WERI-Rb-1 (cell line): ENCODE measurements at regions not wholly inside any gene's neighbourhood (a gene's known extent, or its start where the extent isn't known, plus 50 kb on each side); places are given as distances from the start of the nearest gene placed in this dataset.

Experiments
- DNase-seq: peaks from one replicate; pipeline ENCODE4 v3.0.0-alpha.2; 2020
- H3K27ac ChIP-seq: fragments of 250-450 bp; sonication (Bioruptor Pico); 2 replicates; pipeline ENCODE4 v1.5.1; 2020; ENCODE audit warnings: mild to moderate bottlenecking, moderate library complexity
- H3K27me3 ChIP-seq: fragments of 250-450 bp; sonication (Bioruptor Pico); 2 replicates; pipeline ENCODE4 v1.5.1; 2021; ENCODE audit warnings: mild to moderate bottlenecking, low read depth, moderate library complexity; ENCODE audit not compliant: insufficient read depth, severe bottlenecking
- H3K36me3 ChIP-seq: fragments of 250-450 bp; sonication (Bioruptor Pico); 2 replicates; pipeline ENCODE4 v1.5.1; 2020; ENCODE audit warnings: mild to moderate bottlenecking, moderate library complexity
- H3K4me3 ChIP-seq: 2 replicates; pipeline ENCODE4 v1.5.1; 2011; ENCODE audit warnings: low read depth, mild to moderate bottlenecking, control low read depth, low read length
- H3K9me3 ChIP-seq: fragments of 250-450 bp; sonication (Bioruptor Pico); 2 replicates; pipeline ENCODE4 v1.5.1; 2021; ENCODE audit warnings: mild to moderate bottlenecking, moderate library complexity; ENCODE audit not compliant: severe bottlenecking
- TF ChIP-seq, protein P1 (sequence below): IDR thresholded peaks from 2 replicates; pipeline ENCODE4 v1.5.1; 2011; ENCODE audit warnings: low read depth, mild to moderate bottlenecking, control low read depth, inconsistent platforms, low read length

DNA sequence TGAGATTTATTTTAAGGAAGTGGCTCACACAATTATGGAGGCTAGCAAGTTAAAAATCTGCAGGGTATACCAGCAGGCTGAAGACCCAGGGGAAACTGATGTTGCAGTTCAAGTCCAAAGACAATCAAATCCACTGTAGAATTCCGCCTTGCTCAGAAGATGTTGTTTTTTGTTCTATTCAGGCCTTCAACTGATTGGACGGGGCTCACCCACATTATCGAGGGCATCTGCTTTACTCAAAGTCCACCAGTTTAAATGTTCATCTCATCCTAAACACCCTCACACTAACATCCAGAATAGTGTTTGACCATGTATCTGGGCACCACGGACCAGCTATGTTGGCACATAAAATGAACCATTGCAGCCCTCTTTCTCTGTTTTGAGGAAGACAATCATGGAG lies 211.2 kb upstream of the GPR26 start:
- Histone ChIP-seq H3K36me3 (no peaks in the 10 kb centered on the region), H3K4me3 (no peak overlapping the region), H3K27ac (no peak overlapping the region), H3K27me3 (no peaks in the 10 kb centered on the region), H3K9me3 (no peaks in the 10 kb centered on the region)
- TF ChIP-seq, protein P1, sequence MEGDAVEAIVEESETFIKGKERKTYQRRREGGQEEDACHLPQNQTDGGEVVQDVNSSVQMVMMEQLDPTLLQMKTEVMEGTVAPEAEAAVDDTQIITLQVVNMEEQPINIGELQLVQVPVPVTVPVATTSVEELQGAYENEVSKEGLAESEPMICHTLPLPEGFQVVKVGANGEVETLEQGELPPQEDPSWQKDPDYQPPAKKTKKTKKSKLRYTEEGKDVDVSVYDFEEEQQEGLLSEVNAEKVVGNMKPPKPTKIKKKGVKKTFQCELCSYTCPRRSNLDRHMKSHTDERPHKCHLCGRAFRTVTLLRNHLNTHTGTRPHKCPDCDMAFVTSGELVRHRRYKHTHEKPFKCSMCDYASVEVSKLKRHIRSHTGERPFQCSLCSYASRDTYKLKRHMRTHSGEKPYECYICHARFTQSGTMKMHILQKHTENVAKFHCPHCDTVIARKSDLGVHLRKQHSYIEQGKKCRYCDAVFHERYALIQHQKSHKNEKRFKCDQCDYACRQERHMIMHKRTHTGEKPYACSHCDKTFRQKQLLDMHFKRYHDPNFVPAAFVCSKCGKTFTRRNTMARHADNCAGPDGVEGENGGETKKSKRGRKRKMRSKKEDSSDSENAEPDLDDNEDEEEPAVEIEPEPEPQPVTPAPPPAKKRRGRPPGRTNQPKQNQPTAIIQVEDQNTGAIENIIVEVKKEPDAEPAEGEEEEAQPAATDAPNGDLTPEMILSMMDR = no peak
- no peak for DNase-seq

DNA sequence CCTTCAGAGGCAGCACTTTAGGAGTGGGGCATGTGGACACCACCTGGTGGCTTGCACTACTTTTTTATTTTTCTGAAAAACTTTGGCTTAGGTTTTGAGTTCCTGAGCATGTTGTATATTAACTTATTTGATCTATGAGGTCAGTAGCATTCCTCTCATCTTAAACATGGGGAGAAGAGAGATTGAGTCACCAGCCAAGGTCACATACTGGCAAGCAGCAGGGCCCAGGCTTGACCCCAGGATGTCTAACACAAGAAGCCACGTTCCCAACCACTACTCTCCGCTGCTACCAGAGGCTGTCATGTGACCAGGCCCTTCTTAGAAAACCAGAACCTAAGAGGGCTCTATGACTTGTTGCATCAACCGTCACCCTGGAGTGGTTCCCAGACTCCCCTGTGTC lies 210.3 kb upstream of the GPR26 start:
- TF ChIP-seq, protein P1 = no peak

DNA sequence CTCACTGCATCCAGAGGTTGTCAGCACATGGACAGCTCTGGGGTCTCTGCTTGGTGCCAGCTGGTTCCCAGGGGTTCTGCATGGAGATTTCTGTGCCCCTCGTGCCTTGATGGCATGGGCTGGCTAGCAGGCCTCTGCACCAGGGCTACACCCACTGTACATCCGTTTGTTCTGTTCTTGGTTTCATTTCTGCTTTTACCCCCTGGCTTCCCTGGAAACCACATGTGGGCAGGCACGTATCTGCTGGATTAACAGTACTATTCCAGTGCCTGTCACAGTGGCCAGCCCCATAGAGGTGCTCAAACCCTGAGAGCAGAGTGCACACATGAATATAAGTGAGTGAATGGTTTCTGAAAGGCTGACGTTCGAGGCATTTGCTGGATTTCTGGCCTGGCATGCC lies 207.2 kb upstream of the GPR26 start:
- H3K27ac ChIP-seq = no peak overlapping the region
- DNase-seq = no peak

More for the DNA sequence above, 210.3 kb upstream of the GPR26 start:
- DNase-seq = no peak
- Histone ChIP-seq H3K27me3 (no peaks in the 10 kb centered on the region), H3K4me3 (no peak overlapping the region), H3K36me3 (no peaks in the 10 kb centered on the region), H3K9me3 (no peaks in the 10 kb centered on the region), H3K27ac (no peak overlapping the region)

DNA sequence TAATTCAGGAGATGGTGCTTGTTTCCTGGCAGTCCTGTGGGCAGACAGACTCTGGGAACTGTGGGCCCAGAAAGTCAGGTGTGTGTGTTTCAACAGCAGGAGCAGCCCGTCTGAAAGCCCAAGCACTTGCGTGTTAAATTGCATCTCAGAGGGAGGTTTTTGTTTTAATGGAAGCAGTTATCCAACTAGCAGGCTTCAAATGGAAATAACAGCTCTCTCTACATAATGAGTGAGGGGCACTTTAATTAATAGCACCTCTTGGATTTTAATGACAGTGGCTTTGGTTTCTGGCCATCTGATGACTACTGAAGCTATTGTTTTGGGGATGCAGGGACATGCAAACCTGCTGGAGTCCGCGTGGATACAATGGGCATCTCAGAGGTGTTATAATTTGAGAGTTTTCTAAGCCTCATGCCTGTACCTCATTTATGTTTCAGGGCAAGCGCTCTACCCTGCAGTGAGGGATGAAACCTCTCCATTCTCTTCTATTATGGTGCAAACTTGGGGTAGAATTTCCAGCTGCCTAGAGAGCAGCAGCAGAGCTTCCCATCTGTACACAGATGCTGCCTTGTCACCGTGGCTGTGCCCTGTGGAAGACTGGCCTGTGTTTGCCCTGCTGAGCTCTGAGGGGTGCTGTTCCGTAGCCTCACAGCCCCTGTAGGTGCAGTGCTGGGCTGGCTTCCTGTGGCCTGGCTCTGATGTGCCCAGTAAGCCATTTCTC lies 206.6 kb upstream of the GPR26 start:
- DNase-seq = no peak
- Histone ChIP-seq H3K4me3 (no peak overlapping the region), H3K27ac (no peak overlapping the region), H3K9me3 (no peaks in the 10 kb centered on the region), H3K27me3 (no peaks in the 10 kb centered on the region), H3K36me3 (no peaks in the 10 kb centered on the region)
- TF ChIP-seq, protein P1 = no peak

More for the DNA sequence above, 207.2 kb upstream of the GPR26 start:
- Histone ChIP-seq H3K36me3 (no peaks in the 10 kb centered on the region), H3K27me3 (no peaks in the 10 kb centered on the region), H3K9me3 (no peaks in the 10 kb centered on the region), H3K4me3 (no peak overlapping the region)
- TF ChIP-seq, protein P1 = no peak

DNA sequence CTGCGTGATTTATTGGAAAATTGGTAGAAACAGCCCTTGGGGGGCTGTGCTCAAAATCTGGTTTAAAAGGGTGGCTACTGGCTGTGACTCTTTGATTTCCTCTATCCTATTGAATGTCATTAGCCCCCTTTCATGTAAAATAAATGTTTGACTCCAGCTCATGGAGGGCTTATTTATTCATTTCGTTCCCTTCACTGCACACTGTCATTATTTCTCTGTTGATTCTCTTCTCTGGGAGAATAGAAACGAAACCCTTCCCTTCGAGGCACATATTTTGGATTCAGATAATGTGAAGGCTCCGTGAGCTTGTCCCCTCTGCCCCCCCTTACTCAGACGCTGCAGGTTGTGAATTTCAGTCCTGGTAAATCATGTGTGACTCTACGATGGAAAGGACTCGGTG lies 203.9 kb upstream of the GPR26 start:
- H3K27me3 ChIP-seq = no peaks in the 10 kb centered on the region
- TF ChIP-seq, protein P1 = no peak
- H3K36me3 ChIP-seq = no peaks in the 10 kb centered on the region
- H3K4me3 ChIP-seq = no peak overlapping the region
- no peaks in the 10 kb centered on the region for H3K9me3 ChIP-seq
- DNase-seq = no peak
- H3K27ac ChIP-seq = no peak overlapping the region

DNA sequence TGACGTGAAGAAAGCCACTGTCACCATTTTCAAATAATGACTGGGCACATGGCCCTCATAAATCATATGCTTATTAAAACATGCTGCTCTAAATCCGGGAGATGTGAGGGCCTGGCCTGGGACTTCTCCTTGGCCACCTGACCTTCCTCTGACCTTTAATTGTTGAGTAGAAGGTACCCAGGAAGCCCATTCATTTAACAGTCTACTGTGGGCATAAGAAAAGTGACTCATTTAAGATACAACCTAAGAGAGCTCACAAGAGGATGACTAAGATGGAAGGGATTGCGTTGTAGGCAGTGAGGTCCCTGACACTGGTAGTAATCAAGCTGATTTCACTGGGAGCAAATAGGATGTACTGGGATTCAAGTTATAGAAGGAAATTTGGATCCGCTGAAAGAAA lies 203.4 kb upstream of the GPR26 start:
- TF ChIP-seq, protein P1 = no peak
- DNase-seq = no peak
- Histone ChIP-seq H3K9me3 (no peaks in the 10 kb centered on the region), H3K27me3 (no peaks in the 10 kb centered on the region), H3K27ac (no peak overlapping the region), H3K4me3 (no peak overlapping the region), H3K36me3 (no peaks in the 10 kb centered on the region)
